PC-9 (cell line): ENCODE measurements at regions not wholly inside any gene's neighbourhood (a gene's known extent, or its start where the extent isn't known, plus 50 kb on each side); places are given as distances from the start of the nearest gene placed in this dataset.

Experiments used
- CTCF ChIP-seq: fragments of 200-600 bp; sonication (generic); conservative IDR thresholded peaks from 2 replicates; pipeline ENCODE4 v1.6.1; 2017; ENCODE audit warnings: mixed run types, antibody characterized with exemption, mild to moderate bottlenecking, moderate library complexity
- EZH2 ChIP-seq: fragments of 200-600 bp; sonication (generic); IDR thresholded peaks from 2 replicates; pipeline ENCODE4 v1.8.0; 2017; ENCODE audit warnings: antibody characterized with exemption, low read depth

- TF ChIP-seq CTCF (no peak), EZH2 (no peak)
Observed at GRCh38 chr4:37517326-37517725, 168.8 kb downstream of the RELL1 start.
